Small intestine (tissue), 7 donors: ENCODE measurements at regions not wholly inside any gene's neighbourhood (a gene's known extent, or its start where the extent isn't known, plus 50 kb on each side); places are given as distances from the start of the nearest gene placed in this dataset.

Experiments used
- DNase-seq, 2 donors: peaks; one replicate each; pipeline versions ENCODE4 v3.0.0 to v3.0.0-alpha.2; 2013
- FAIRE-seq: peaks from 2 replicates; lab custom pipeline; 2012; peaks lifted over from hg19 to GRCh38; lab: Jason Lieb, UNC
- H3K27ac ChIP-seq, 3 donors: one replicate each; pipeline ENCODE4 v1.5.1; 2013; ENCODE audit warnings: low read length in 2 of 3, mild to moderate bottlenecking in 2 of 3, control low read depth in 1 of 3, inconsistent platforms in 1 of 3, low read depth in 1 of 3, moderate library complexity in 1 of 3
- H3K27me3 ChIP-seq, 3 donors: one replicate each; pipeline ENCODE4 v1.6.1; 2013; ENCODE audit warnings: low read length in 3 of 3, inconsistent platforms in 1 of 3; ENCODE audit not compliant: control insufficient read depth in 3 of 3, insufficient read depth in 3 of 3
- H3K36me3 ChIP-seq, 3 donors: one replicate each; pipeline ENCODE4 v1.6.1; 2013; ENCODE audit warnings: low read length in 3 of 3, inconsistent platforms in 1 of 3, low read depth in 1 of 3, mild to moderate bottlenecking in 1 of 3, moderate library complexity in 1 of 3; ENCODE audit not compliant: control insufficient read depth in 3 of 3, insufficient read depth in 2 of 3
- H3K4me1 ChIP-seq, 3 donors: one replicate each; pipeline ENCODE4 v1.6.1; 2013; ENCODE audit warnings: low read length in 2 of 3, inconsistent platforms in 1 of 3, low read depth in 1 of 3, mild to moderate bottlenecking in 1 of 3, moderate library complexity in 1 of 3; ENCODE audit not compliant: control insufficient read depth in 3 of 3, insufficient read depth in 2 of 3
- H3K4me3 ChIP-seq, 3 donors: one replicate each; pipeline ENCODE4 v1.5.1; 2013; ENCODE audit warnings: low read length in 3 of 3, control low read depth in 1 of 3, inconsistent platforms in 1 of 3, low read depth in 1 of 3, mild to moderate bottlenecking in 1 of 3, moderate library complexity in 1 of 3
- H3K9me3 ChIP-seq, 2 donors: one replicate each; pipeline ENCODE4 v1.6.1; 2013; ENCODE audit warnings: low read depth in 1 of 2, low read length in 1 of 2; ENCODE audit not compliant: control insufficient read depth in 2 of 2, insufficient read depth in 1 of 2
- WGBS, 3 donors: extraction: QIAGEN DNeasy Blood & Tissue Kit; methylation state at CpG; one replicate each; pipeline ENCODE4 v1.1.7; 2013; 5-methylcytosine and 5-hydroxymethylcytosine counted together
- donor health status: healthy with polysubstance abuse.
- donor health status: control.
- donor health status: control.
- donor health status: Bipolar disorder and iron deficiency.
- donor health status: healthy.

DNA sequence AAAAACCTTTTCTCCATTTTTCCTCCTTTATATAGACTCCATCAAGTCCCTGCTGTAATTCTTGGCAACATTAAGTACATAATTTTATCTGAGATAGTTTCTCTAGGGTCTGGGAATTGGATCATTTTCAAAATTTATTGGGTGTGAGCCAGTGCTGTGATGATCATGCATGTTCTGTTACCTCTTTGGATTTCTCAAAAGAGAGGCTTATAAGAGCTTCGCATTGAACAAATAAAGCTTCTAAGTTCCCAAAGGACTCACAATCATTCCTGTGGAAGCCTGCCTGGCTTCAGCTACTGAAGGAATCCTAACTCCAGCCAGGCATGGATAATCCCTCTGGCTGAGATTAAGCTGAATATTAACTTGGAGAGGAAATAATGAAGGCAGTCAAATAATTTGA is 208.5 kb downstream of the RAB38 start:
- Histone ChIP-seq H3K27ac (no peak overlapping the region), H3K27me3 (no peaks in the 10 kb centered on the region), H3K4me3 (no peak overlapping the region), H3K36me3 (no peaks in the 10 kb centered on the region), H3K4me1 (no peaks in the 10 kb centered on the region), H3K9me3 (no peaks in the 10 kb centered on the region)
- 51 to 77% (median 75%) methylated on average over 1 of the region's 1 CpG for WGBS, 3 donors
- DNase-seq (no peak), FAIRE-seq (no peak)

DNA sequence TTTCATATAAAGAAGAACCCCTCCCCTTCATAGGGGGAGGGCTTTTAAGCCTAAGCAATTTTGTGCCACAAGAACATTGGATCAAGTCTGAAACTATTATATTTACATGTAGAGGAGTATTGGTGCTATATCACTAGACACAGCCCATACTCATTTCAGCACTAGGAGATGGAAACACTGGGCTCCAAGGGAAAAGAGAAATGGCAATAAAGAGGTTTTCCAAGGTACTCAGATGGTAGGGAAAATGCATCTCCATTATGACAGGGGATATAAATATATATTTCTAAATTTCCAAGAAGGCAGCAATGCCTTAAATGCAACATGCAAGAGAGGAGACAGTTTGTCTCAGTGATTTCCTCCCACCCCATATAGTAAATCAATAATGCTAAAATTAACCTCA is 209.0 kb downstream of the RAB38 start:
- DNase-seq (no peak), FAIRE-seq (no peak)
- Histone ChIP-seq H3K36me3 (no peaks in the 10 kb centered on the region), H3K4me3 (no peak overlapping the region), H3K27me3 (no peaks in the 10 kb centered on the region), H3K4me1 (no peaks in the 10 kb centered on the region), H3K27ac (no peak overlapping the region), H3K9me3 (no peaks in the 10 kb centered on the region)

DNA sequence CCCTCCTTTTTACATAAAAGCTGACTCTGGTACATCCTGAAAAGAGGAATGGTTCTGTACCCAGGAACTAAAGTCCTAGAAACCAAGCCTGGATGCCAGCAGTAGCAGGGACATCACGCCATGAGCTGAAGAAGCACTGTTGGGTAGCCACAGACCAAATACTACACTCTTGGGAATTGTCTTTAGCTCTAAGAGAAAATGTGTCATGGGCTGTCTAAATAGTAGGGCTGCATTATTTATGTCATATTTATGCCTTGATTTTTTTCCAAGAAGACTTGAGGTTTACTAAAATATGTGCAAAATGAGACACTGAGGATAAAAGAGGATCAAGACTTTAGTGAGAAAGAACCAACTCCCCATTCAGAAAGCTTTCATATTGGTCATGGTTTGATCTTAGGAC is 213.6 kb downstream of the RAB38 start:
- WGBS, 3 donors: 74% methylated on average over 1 of the region's 1 CpG
- no peak for FAIRE-seq
- Histone ChIP-seq H3K9me3 (no peaks in the 10 kb centered on the region), H3K4me3 (no peak overlapping the region), H3K4me1 (no peaks in the 10 kb centered on the region), H3K27ac (no peak overlapping the region), H3K36me3 (no peaks in the 10 kb centered on the region), H3K27me3 (no peaks in the 10 kb centered on the region)
- DNase-seq: no peak

DNA sequence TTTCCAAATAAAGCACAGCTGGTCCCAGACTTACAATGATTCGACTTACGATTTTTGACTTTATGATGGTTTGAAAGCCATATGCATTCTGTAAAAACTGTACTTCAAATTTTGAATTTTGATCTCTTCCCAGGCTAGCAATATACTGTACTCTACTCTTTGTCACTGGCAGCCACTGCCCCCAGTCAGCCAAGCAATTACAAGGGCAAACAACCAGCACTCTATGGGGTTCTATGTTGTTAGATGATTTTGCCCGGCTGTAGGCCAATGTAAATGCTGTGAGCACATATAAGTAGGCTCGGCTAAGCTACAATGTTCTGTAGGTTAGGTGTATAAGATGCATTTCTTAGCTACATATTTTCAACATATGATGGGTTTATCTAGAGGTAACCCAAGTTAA is 217.3 kb downstream of the RAB38 start:
- 78 to 93% (median 89%) methylated on average over 4 of the region's 4 CpGs for WGBS, 3 donors

DNA sequence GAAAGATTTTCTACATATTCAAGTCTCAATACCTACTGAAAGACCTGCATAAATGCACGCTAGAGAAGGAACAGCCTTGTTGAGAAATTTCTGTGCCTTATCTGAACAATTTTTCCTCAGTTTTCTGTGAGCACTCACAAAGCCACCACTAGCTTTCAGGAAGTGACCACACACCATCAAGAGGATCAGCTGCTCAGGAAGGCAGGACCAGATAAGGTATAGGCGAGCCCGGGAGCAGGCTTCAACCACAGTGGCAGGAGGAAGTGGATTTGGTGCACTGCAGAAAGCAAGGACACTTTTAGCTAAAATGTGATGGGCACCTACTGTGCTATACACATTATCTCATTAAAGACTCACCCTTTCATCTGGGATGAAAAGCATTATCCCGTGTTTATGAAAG is 220.8 kb downstream of the RAB38 start:
- WGBS, 3 donors: 52 to 53% (median 53%) methylated on average over 4 of the region's 4 CpGs
- H3K4me3 ChIP-seq: no peak overlapping the region
- H3K4me1 ChIP-seq: no peaks in the 10 kb centered on the region
- H3K27ac ChIP-seq: no peak overlapping the region
- peaks cover 0 to 3% of the 10 kb centered on the region in 2 donors for H3K9me3 ChIP-seq
- DNase-seq (no peak), FAIRE-seq (no peak)
- no peaks in the 10 kb centered on the region for H3K36me3 ChIP-seq
- no peaks in the 10 kb centered on the region for H3K27me3 ChIP-seq

More for the DNA sequence above, 217.3 kb downstream of the RAB38 start:
- H3K4me1 ChIP-seq: no peaks in the 10 kb centered on the region
- H3K9me3 ChIP-seq: no peaks in the 10 kb centered on the region
- H3K27ac ChIP-seq: no peak overlapping the region
- DNase-seq: no peak
- FAIRE-seq: no peak
- H3K4me3 ChIP-seq: no peak overlapping the region
- H3K36me3 ChIP-seq: no peaks in the 10 kb centered on the region
- H3K27me3 ChIP-seq: no peaks in the 10 kb centered on the region

DNA sequence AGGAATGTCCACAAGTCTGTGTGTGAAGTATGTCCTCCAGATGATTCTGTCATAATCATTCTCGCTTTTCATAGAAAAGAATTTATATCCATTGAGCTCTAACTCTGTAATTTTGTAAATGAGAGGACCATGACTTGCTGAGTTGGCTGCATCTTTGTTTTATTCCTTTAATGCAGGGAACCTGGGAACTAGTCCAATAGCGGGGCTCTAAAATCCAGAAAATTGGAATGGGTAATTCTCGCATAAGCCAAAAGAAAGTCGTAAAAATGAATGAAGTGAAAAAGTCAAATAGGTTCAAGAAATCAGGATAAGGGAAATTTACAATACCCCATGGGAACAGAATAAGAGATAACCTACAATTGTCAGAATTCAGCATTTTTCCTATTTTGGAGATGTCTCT is 232.5 kb downstream of the RAB38 start:
- DNase-seq: no peak
- no peaks in the 10 kb centered on the region for H3K36me3 ChIP-seq
- no peaks in the 10 kb centered on the region for H3K27me3 ChIP-seq
- H3K9me3 ChIP-seq: no peaks in the 10 kb centered on the region
- 78 to 83% (median 83%) methylated on average over 4 of the region's 4 CpGs for WGBS, 3 donors
- H3K4me3 ChIP-seq: no peak overlapping the region
- no peaks in the 10 kb centered on the region for H3K4me1 ChIP-seq
- H3K27ac ChIP-seq: no peak overlapping the region
- FAIRE-seq: no peak

DNA sequence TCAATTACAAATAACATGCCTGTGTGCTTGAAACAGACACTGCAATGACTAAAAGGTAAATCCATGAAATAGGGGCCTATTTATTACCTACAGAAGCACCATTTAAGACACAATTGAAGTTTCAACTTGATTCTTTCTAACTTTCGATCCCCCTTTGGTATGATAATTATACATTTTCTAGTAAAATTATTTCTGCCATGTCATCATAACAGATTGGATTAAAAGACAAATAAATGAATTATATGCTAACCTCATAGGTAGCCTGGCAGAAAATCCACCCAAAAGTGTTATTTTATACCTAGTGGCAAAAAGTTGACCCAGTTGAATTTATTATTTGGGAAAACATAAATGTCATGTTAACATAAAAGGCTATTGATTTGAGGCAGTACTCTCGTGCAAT is 241.1 kb downstream of the RAB38 start:
- 68 to 76% (median 70%) methylated on average over 2 of the region's 2 CpGs for WGBS, 3 donors
- DNase-seq (no peak), FAIRE-seq (no peak)
- Histone ChIP-seq H3K27me3 (no peaks in the 10 kb centered on the region), H3K27ac (no peak overlapping the region), H3K4me3 (no peak overlapping the region), H3K4me1 (no peaks in the 10 kb centered on the region), H3K36me3 (no peaks in the 10 kb centered on the region), H3K9me3 (peaks cover 0 to 2% of the 10 kb centered on the region in 2 donors)

DNA sequence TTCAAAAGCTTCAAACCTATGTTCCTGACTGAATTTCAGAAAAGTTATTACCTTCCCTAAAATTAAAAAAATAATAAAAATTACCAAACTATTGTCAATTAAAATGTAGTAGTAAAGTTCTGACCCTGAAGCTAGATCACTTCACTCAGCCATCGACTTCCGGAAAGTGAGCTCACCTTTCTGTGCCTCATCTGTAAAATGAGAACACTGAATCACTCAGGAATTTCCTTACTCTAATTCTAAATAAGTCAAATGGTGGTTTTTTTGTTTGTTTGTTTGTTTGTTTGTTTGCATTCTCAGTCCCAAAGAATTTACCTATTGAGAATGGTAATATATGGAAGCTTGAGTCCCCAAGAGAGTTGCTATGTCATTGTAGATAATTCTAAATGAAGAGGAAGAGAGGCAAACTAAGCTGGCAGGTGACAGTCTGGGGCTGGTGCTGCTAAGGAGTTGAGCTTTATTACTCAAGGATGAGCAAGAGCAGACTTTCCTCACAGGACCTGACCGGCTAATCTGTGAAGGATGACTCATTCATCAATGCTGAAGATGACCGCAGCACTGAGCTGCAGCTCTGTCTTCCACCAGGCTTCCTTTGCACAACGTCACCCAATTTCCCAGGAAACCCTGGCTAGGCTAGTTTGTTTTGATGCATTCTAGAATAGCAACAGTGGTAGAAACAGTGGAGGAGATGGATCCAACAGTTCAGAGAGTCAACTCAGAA is 248.8 kb downstream of the RAB38 start:
- no peak for FAIRE-seq
- Histone ChIP-seq H3K36me3 (no peaks in the 10 kb centered on the region), H3K27ac (no peak overlapping the region), H3K4me1 (no peaks in the 10 kb centered on the region), H3K9me3 (peaks cover 0 to 2% of the 10 kb centered on the region in 2 donors), H3K27me3 (no peaks in the 10 kb centered on the region), H3K4me3 (no peak overlapping the region)
- WGBS, 3 donors: 71 to 79% (median 79%) methylated on average over 5 of the region's 5 CpGs
- peak in 1 of 2 donors; percentile 8 for DNase-seq

DNA sequence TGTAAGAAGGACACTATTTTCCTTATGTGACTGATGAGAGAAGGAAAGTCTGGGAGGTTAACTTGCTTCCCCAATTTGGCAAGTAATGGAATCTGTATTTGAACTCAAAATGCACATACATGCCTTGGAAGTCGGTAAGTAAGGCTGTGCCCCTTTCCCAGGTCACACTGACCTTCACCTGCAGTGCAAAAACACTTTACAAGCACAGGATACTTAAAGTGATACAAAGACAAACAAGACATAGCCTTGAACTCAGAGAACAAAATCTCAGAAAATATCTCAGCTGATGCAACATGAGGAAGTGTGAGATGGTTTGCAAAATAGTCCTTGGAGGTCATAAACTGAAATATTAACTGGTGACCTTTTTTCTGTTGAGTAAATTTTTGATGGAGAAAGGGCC is 251.1 kb downstream of the RAB38 start:
- Histone ChIP-seq H3K4me1 (no peaks in the 10 kb centered on the region), H3K4me3 (no peak overlapping the region), H3K27ac (no peak overlapping the region), H3K27me3 (no peaks in the 10 kb centered on the region), H3K9me3 (no peaks in the 10 kb centered on the region), H3K36me3 (no peaks in the 10 kb centered on the region)
- no peak for DNase-seq
- 27 to 60% (median 32%) methylated on average over 1 of the region's 1 CpG for WGBS, 3 donors
- FAIRE-seq: no peak
